B cell (primary cell): ENCODE measurements at regions not wholly inside any gene's neighbourhood (a gene's known extent, or its start where the extent isn't known, plus 50 kb on each side); places are given as distances from the start of the nearest gene placed in this dataset.

Experiments used
- CTCF ChIP-seq: fragments of 200-600 bp; IDR thresholded peaks from one replicate; pipeline ENCODE4 v1.8.0; 2022; ENCODE audit warnings: antibody characterized with exemption, mild to moderate bottlenecking
- EZH2 ChIP-seq: IDR thresholded peaks from 2 replicates; pipeline ENCODE4 v1.6.1; 2012; ENCODE audit warnings: borderline replicate concordance, low read depth, mild to moderate bottlenecking, moderate library complexity, low read length; ENCODE audit not compliant: insufficient read depth, poor library complexity, severe bottlenecking

GRCh38 chr5:25669645-25670401 is 1025.0 kb upstream of the CDH10 start:
- no peak for TF ChIP-seq CTCF
- no peak for TF ChIP-seq EZH2
